IPS DF 6.9 (cell line): ENCODE measurements at regions not wholly inside any gene's neighbourhood (a gene's known extent, or its start where the extent isn't known, plus 50 kb on each side); places are given as distances from the start of the nearest gene placed in this dataset.

Experiments
- DNase-seq: peaks from one replicate; pipeline ENCODE4 v3.0.0-alpha.2; 2013; ENCODE audit warnings: low read depth, low spot score
- H3K27ac ChIP-seq: one replicate; pipeline ENCODE4 v1.5.1; 2013; ENCODE audit warnings: low read length, control low read depth
- H3K27me3 ChIP-seq: 2 replicates; pipeline ENCODE4 v1.6.1; 2013; ENCODE audit warnings: mild to moderate bottlenecking, low read length; ENCODE audit not compliant: control insufficient read depth, insufficient read depth
- H3K36me3 ChIP-seq: 2 replicates; pipeline ENCODE4 v1.6.1; 2013; ENCODE audit warnings: low read length; ENCODE audit not compliant: control insufficient read depth, insufficient read depth
- H3K4me1 ChIP-seq: 2 replicates; pipeline ENCODE4 v1.6.1; 2013; ENCODE audit warnings: low read length; ENCODE audit not compliant: control insufficient read depth, insufficient read depth
- H3K4me3 ChIP-seq: 2 replicates; pipeline ENCODE4 v1.5.1; 2013; ENCODE audit warnings: mild to moderate bottlenecking, low read length
- H3K9me3 ChIP-seq: 2 replicates; pipeline ENCODE4 v1.6.1; 2013; ENCODE audit warnings: low read length, inconsistent platforms; ENCODE audit not compliant: control insufficient read depth, insufficient read depth
- WGBS: extraction: QIAGEN DNeasy Blood & Tissue Kit; methylation state at CpG from one replicate; pipeline ENCODE4 v1.1.7; 2013; ENCODE audit warnings: mixed read lengths, missing lambda C conversion rate; ENCODE audit not compliant: insufficient read length, insufficient coverage; 5-methylcytosine and 5-hydroxymethylcytosine counted together

GRCh38 chr6:147853574-147853973 lies 345.1 kb downstream of the SAMD5 start:
- no peaks in the 10 kb centered on the region for H3K9me3 ChIP-seq
- H3K4me3 ChIP-seq = no peak overlapping the region
- H3K27me3 ChIP-seq = no peaks in the 10 kb centered on the region
- no peaks in the 10 kb centered on the region for H3K36me3 ChIP-seq
- no CpG with 5 or more reads among the region's 3 CpGs for WGBS
- H3K4me1 ChIP-seq = no peaks in the 10 kb centered on the region
- DNase-seq = no peak
- no peak overlapping the region for H3K27ac ChIP-seq

- Histone ChIP-seq H3K4me3 (no peak overlapping the region), H3K36me3 (no peaks in the 10 kb centered on the region), H3K4me1 (no peaks in the 10 kb centered on the region), H3K9me3 (no peaks in the 10 kb centered on the region), H3K27me3 (no peaks in the 10 kb centered on the region), H3K27ac (no peak overlapping the region)
- no peak for DNase-seq
- WGBS = no CpG with 5 or more reads among the region's 3 CpGs
Observed at GRCh38 chr6:147855803-147856482, 347.5 kb downstream of the SAMD5 start.

- Histone ChIP-seq H3K27ac (no peak overlapping the region), H3K9me3 (no peaks in the 10 kb centered on the region), H3K27me3 (no peaks in the 10 kb centered on the region), H3K36me3 (no peaks in the 10 kb centered on the region), H3K4me3 (no peak overlapping the region), H3K4me1 (no peaks in the 10 kb centered on the region)
- no CpG with 5 or more reads among the region's 5 CpGs for WGBS
- DNase-seq = no peak
Observed at GRCh38 chr6:147856687-147857086, 348.2 kb downstream of the SAMD5 start.

- Histone ChIP-seq H3K36me3 (no peaks in the 10 kb centered on the region), H3K4me1 (no peaks in the 10 kb centered on the region), H3K4me3 (no peak overlapping the region), H3K27me3 (no peaks in the 10 kb centered on the region), H3K9me3 (no peaks in the 10 kb centered on the region), H3K27ac (no peak overlapping the region)
- no CpG with 5 or more reads among the region's 2 CpGs for WGBS
- no peak for DNase-seq
Observed at GRCh38 chr6:147858421-147858820, 349.9 kb downstream of the SAMD5 start.

- Histone ChIP-seq H3K27ac (no peak overlapping the region), H3K9me3 (no peaks in the 10 kb centered on the region), H3K27me3 (no peaks in the 10 kb centered on the region), H3K4me1 (no peaks in the 10 kb centered on the region), H3K4me3 (no peak overlapping the region), H3K36me3 (no peaks in the 10 kb centered on the region)
- DNase-seq = no peak
- no CpG with 5 or more reads among the region's 4 CpGs for WGBS
Observed at GRCh38 chr6:147859071-147859470, 350.6 kb downstream of the SAMD5 start.

- Histone ChIP-seq H3K9me3 (no peaks in the 10 kb centered on the region), H3K4me1 (no peaks in the 10 kb centered on the region), H3K27ac (no peak overlapping the region), H3K36me3 (no peaks in the 10 kb centered on the region), H3K4me3 (no peak overlapping the region), H3K27me3 (no peaks in the 10 kb centered on the region)
- no peak for DNase-seq
- WGBS = no CpG with 5 or more reads among the region's 2 CpGs
Observed at GRCh38 chr6:147861696-147862095, 353.2 kb downstream of the SAMD5 start.

GRCh38 chr6:147867433-147868226 lies 359.1 kb downstream of the SAMD5 start:
- H3K4me1 ChIP-seq = no peaks in the 10 kb centered on the region
- no peaks in the 10 kb centered on the region for H3K9me3 ChIP-seq
- no peak overlapping the region for H3K27ac ChIP-seq
- H3K4me3 ChIP-seq = no peak overlapping the region
- no peak for DNase-seq
- H3K27me3 ChIP-seq = no peaks in the 10 kb centered on the region
- WGBS = no CpG with 5 or more reads among the region's 4 CpGs
- H3K36me3 ChIP-seq = no peaks in the 10 kb centered on the region

- Histone ChIP-seq H3K4me1 (no peaks in the 10 kb centered on the region), H3K9me3 (no peaks in the 10 kb centered on the region), H3K27ac (no peak overlapping the region), H3K36me3 (no peaks in the 10 kb centered on the region), H3K4me3 (no peak overlapping the region), H3K27me3 (no peaks in the 10 kb centered on the region)
- DNase-seq = no peak
- no CpG with 5 or more reads among the region's 2 CpGs for WGBS
Observed at GRCh38 chr6:147868427-147869190, 360.1 kb downstream of the SAMD5 start.

- Histone ChIP-seq H3K36me3 (no peaks in the 10 kb centered on the region), H3K27me3 (no peaks in the 10 kb centered on the region), H3K27ac (no peak overlapping the region), H3K9me3 (no peaks in the 10 kb centered on the region), H3K4me3 (no peak overlapping the region), H3K4me1 (no peaks in the 10 kb centered on the region)
- WGBS = no CpG with 5 or more reads among the region's 2 CpGs
- DNase-seq = no peak
Observed at GRCh38 chr6:147869201-147869600, 360.7 kb downstream of the SAMD5 start.

- Histone ChIP-seq H3K27ac (no peak overlapping the region), H3K4me1 (no peaks in the 10 kb centered on the region), H3K36me3 (no peaks in the 10 kb centered on the region), H3K4me3 (no peak overlapping the region), H3K9me3 (no peaks in the 10 kb centered on the region), H3K27me3 (no peaks in the 10 kb centered on the region)
- no peak for DNase-seq
- no CpG with 5 or more reads among the region's 5 CpGs for WGBS
Observed at GRCh38 chr6:147869869-147870268, 361.4 kb downstream of the SAMD5 start.
